ENCODE measurements at regions not wholly inside any gene's neighbourhood (a gene's known extent, or its start where the extent isn't known, plus 50 kb on each side); places are given as distances from the start of the nearest gene placed in this dataset.
"Not testable (repeated sequence)": the region's sequence is repeated elsewhere in the genome, so short reads cannot be mapped to it uniquely, and the experiment has no call there.

DNA sequence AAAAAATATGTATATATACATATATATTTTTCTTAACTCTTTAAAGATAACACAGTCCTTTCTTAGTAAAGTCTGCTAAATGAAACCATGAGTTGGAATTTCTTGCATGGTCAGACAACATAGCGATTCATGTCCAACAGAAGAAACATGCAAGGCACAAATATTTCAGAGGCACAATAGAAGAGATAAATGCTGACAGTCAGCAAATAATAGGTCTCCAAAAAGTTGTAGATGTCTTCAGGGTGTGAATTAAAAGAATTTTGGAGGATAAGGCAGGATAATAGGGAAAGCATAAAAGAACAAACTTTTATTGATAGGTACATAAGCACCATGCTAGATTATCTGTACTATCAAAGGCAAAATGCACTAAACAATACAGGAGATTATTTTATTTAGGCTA, 800.2 kb downstream of the PLCL1 start:
- Mint-ChIP-seq H3K36me3 (ENCODE audit: low read depth) (no peaks in the 10 kb centered on the region), H3K4me3 (no peak overlapping the region), H3K27me3 (no peaks in the 10 kb centered on the region), H3K4me1 (ENCODE audit: low read depth) (no peaks in the 10 kb centered on the region), H3K9me3 (no peaks in the 10 kb centered on the region), H3K27ac (no peak overlapping the region)
- no peak for ATAC-seq
- ChIA-PET CTCF (no interaction called here), POLR2A (no interaction called here)
- DNase-seq = no peak
- no peak for TF ChIP-seq CTCF (IDR thresholded peaks at IDR 0.05)
- intact Hi-C loops (cut with micrococcal nuclease) = no loop called here

GRCh38 chr2:198602986-198603385, 798.6 kb downstream of the PLCL1 start:
- intact Hi-C loops (cut with micrococcal nuclease); CTCF ChIA-PET; H3K27me3 Mint-ChIP-seq; H3K27ac Mint-ChIP-seq; H3K4me1 Mint-ChIP-seq (ENCODE audit: low read depth); ATAC-seq; DNase-seq; H3K4me3 Mint-ChIP-seq; POLR2A ChIA-PET; H3K9me3 Mint-ChIP-seq; H3K36me3 Mint-ChIP-seq (ENCODE audit: low read depth): not testable (repeated sequence)

- DNase-seq = no peak
- Mint-ChIP-seq H3K4me3 (no peak overlapping the region), H3K9me3 (no peaks in the 10 kb centered on the region), H3K4me1 (ENCODE audit: low read depth) (no peaks in the 10 kb centered on the region), H3K27me3 (peaks cover 3% of the 10 kb centered on the region), H3K36me3 (ENCODE audit: low read depth) (no peaks in the 10 kb centered on the region), H3K27ac (no peak overlapping the region)
- ChIA-PET CTCF (no interaction called here), POLR2A (no interaction called here)
- intact Hi-C loops (cut with micrococcal nuclease) = no loop called here
- no peak for TF ChIP-seq CTCF (IDR thresholded peaks at IDR 0.05)
- ATAC-seq = no peak
Measured at GRCh38 chr2:198597648-198598047, 793.3 kb downstream of the PLCL1 start.

- intact Hi-C loops (cut with micrococcal nuclease) = no loop called here
- TF ChIP-seq CTCF (IDR thresholded peaks at IDR 0.05) = no peak
- Mint-ChIP-seq H3K4me3 (no peak overlapping the region), H3K27me3 (peaks cover 3% of the 10 kb centered on the region), H3K27ac (no peak overlapping the region), H3K9me3 (no peaks in the 10 kb centered on the region), H3K36me3 (ENCODE audit: low read depth) (no peaks in the 10 kb centered on the region), H3K4me1 (ENCODE audit: low read depth) (no peaks in the 10 kb centered on the region)
- POLR2A ChIA-PET = no interaction called here
- CTCF ChIA-PET = no interaction called here
- DNase-seq = no peak
- ATAC-seq = no peak
Measured at GRCh38 chr2:198596985-198597384, 792.6 kb downstream of the PLCL1 start.

DNA sequence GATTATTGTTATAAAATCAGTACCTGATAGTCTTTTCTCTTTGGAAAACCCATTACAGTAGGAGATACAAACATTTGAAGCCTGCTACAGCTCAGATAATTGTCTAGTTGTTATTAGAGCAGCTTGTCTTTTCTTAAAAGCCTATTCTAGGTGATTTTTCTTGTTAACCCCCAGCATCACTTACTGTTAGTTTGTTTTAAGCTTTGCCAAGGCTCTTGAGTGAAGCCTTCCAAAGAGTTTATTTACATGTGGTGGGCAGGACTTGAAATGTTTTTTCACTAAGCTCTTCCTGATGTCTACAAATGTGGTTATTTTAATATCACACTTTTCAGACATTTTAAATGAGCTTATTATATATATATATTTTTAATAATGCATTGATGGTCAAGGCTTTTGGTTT, 791.3 kb downstream of the PLCL1 start:
- CTCF ChIA-PET = no interaction called here

More for the DNA sequence above, 791.3 kb downstream of the PLCL1 start:
- H3K27me3 Mint-ChIP-seq = peaks cover 3% of the 10 kb centered on the region
- no peak for DNase-seq
- intact Hi-C loops (cut with micrococcal nuclease) = no loop called here
- ATAC-seq = no peak
- H3K4me3 Mint-ChIP-seq = no peak overlapping the region
- no peak for TF ChIP-seq CTCF (IDR thresholded peaks at IDR 0.05)
- no peaks in the 10 kb centered on the region for H3K9me3 Mint-ChIP-seq
- no peak overlapping the region for H3K27ac Mint-ChIP-seq
- POLR2A ChIA-PET = no interaction called here
- H3K4me1 Mint-ChIP-seq (ENCODE audit: low read depth) = no peaks in the 10 kb centered on the region
- H3K36me3 Mint-ChIP-seq (ENCODE audit: low read depth) = no peaks in the 10 kb centered on the region

Measured in activated CD8-positive, alpha-beta T cell treated with anti-CD3 and anti-CD28 coated beads for 36 hours (primary cell).